NCI-H146 treated with DMSO at 0.1 percent for 48 hours (cell line): ENCODE measurements at regions not wholly inside any gene's neighbourhood (a gene's known extent, or its start where the extent isn't known, plus 50 kb on each side); places are given as distances from the start of the nearest gene placed in this dataset.
"Not testable (repeated sequence)": the region's sequence is repeated elsewhere in the genome, so short reads cannot be mapped to it uniquely, and the experiment has no call there.

Experiments used
- DNase-seq: peaks from one replicate; lab custom pipeline; 2025; ENCODE audit not compliant: unreplicated experiment; lab: John Stamatoyannopoulos, UW

- no peak for DNase-seq
Measured at GRCh38 chr6:6091608-6092002, 84.9 kb upstream of the NRN1 start.

- no peak for DNase-seq
Measured at GRCh38 chr6:6090861-6091607, 84.3 kb upstream of the NRN1 start.

- DNase-seq, result no peak
Measured at GRCh38 chr6:6085928-6086668, 79.4 kb upstream of the NRN1 start.

GRCh38 chr6:6080975-6081374, 74.2 kb upstream of the NRN1 start:
- no peak for DNase-seq

DNA sequence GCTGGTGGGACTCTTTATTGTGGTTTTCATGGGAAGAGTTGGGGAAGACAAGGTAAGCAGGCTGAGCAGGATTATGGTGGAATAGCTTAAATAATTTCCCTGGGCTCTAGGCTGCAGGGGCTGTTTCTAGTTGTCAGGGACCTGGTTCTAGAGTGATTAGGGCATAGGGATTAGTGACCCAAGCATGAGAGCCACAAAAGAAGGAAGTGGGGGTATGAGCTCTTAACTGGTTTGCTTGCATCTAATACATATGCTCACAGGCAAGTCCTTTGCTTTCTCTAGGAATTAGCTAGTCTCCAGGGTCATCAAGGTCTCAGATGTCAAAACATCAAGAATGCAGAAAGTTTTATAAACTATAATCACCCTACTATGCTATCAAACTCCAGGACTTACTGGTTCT, 67.5 kb upstream of the NRN1 start:
- DNase-seq, result no peak

- DNase-seq, result not testable (repeated sequence)
Measured at GRCh38 chr6:6068157-6068556, 61.4 kb upstream of the NRN1 start.

DNA sequence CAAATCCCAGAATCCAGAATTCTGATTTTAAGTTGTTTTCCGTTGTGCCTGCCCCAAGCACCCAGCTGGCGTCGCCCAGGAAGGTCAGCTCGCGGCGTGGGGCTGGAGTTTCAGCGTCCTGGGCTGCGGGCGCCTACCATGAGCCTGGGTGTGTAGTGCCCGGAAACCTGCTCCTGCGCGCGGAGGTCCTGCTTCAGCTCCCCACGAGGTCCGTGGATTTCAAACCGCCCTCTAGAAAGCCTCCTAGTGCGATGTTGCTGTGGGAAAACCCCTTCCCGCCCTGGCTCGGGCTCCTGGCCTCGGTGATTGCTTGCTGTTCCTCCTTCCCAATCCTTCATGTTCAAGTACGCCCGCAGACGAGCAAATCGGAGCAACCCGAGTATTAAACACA, 51.3 kb upstream of the NRN1 start:
- DNase-seq, result no peak

DNA sequence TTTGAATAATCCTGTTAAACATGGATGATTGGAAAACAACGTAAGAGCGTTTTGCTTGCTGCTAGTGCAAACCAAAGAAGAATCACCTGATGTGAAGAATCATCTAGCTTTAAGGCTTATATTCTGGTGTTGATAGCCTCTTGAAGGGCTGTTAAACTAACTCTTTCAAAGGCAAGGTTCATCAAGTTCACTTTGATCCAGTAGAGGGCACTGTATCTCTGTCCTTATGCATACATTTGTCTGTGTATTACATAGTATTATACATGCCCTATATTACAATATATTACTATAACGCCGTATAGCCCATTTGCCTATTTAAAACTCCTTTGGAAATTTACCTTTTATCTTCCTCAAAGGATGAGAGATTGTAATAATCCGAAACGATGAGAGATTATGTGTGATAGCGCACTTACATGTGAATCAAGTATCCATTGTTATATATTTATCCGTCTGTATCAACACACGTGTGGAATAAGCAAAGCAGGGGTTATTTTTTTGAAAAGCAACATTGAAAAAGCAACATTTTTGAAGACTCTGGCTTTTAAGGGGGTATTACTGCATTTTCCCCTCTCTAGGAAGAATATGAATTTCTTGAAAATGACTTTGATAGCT, 50.8 kb upstream of the NRN1 start:
- DNase-seq, result peak; percentile 4
